CD4-positive, alpha-beta T cell treated with Interleukin-10 for 1 hour (primary cell): ENCODE measurements at regions not wholly inside any gene's neighbourhood (a gene's known extent, or its start where the extent isn't known, plus 50 kb on each side); places are given as distances from the start of the nearest gene placed in this dataset.

Experiments
- DNase-seq: peaks from one replicate; pipeline ENCODE4 v3.0.0-alpha.2; 2020

GRCh38 chr20:50286609-50287008, 96.0 kb downstream of the CEBPB start:
- no peak for DNase-seq

GRCh38 chr20:50287512-50287911, 96.9 kb downstream of the CEBPB start:
- DNase-seq = no peak

- no peak for DNase-seq
Observed at GRCh38 chr20:50288128-50288623, 97.5 kb downstream of the CEBPB start.

GRCh38 chr20:50289581-50289980, 99.0 kb downstream of the CEBPB start:
- DNase-seq = no peak

- DNase-seq = no peak
Observed at GRCh38 chr20:50290112-50290511, 99.5 kb downstream of the CEBPB start.

- no peak for DNase-seq
Observed at GRCh38 chr20:50290808-50291207, 100.2 kb downstream of the CEBPB start.

GRCh38 chr20:50291254-50292078, 100.8 kb downstream of the CEBPB start:
- DNase-seq = no peak

GRCh38 chr20:50292079-50292590, 101.5 kb downstream of the CEBPB start:
- DNase-seq = no peak

GRCh38 chr20:50292591-50293283, 102.1 kb downstream of the CEBPB start:
- peak; percentile 28 for DNase-seq

- DNase-seq = no peak
Observed at GRCh38 chr20:50293284-50294139, 102.9 kb downstream of the CEBPB start.

GRCh38 chr20:50294164-50295088, 103.8 kb downstream of the CEBPB start:
- DNase-seq = no peak

GRCh38 chr20:50295345-50295744, 104.7 kb downstream of the CEBPB start:
- DNase-seq = no peak

GRCh38 chr20:50295762-50296449, 105.3 kb downstream of the CEBPB start:
- no peak for DNase-seq

- DNase-seq = no peak
Observed at GRCh38 chr20:50296450-50297375, 106.1 kb downstream of the CEBPB start.

- DNase-seq = no peak
Observed at GRCh38 chr20:50297498-50298376, 107.1 kb downstream of the CEBPB start.

- DNase-seq = no peak
Observed at GRCh38 chr20:50298554-50299324, 108.1 kb downstream of the CEBPB start.

GRCh38 chr20:50299325-50299629, 108.6 kb downstream of the CEBPB start:
- no peak for DNase-seq

GRCh38 chr20:50301165-50301564, 110.5 kb downstream of the CEBPB start:
- no peak for DNase-seq
